Stimulated activated CD4-positive, alpha-beta T cell treated with anti-CD3 and anti-CD28 coated beads, Interleukin-2, amount 100 ng/mL, for 4 hours (primary cell): ENCODE measurements at regions not wholly inside any gene's neighbourhood (a gene's known extent, or its start where the extent isn't known, plus 50 kb on each side); places are given as distances from the start of the nearest gene placed in this dataset.
"Not testable (repeated sequence)": the region's sequence is repeated elsewhere in the genome, so short reads cannot be mapped to it uniquely, and the experiment has no call there.

Experiments
- DNase-seq: peaks from one replicate; pipeline ENCODE4 v3.0.0-alpha.2; 2020; ENCODE audit warnings: low read depth

DNA sequence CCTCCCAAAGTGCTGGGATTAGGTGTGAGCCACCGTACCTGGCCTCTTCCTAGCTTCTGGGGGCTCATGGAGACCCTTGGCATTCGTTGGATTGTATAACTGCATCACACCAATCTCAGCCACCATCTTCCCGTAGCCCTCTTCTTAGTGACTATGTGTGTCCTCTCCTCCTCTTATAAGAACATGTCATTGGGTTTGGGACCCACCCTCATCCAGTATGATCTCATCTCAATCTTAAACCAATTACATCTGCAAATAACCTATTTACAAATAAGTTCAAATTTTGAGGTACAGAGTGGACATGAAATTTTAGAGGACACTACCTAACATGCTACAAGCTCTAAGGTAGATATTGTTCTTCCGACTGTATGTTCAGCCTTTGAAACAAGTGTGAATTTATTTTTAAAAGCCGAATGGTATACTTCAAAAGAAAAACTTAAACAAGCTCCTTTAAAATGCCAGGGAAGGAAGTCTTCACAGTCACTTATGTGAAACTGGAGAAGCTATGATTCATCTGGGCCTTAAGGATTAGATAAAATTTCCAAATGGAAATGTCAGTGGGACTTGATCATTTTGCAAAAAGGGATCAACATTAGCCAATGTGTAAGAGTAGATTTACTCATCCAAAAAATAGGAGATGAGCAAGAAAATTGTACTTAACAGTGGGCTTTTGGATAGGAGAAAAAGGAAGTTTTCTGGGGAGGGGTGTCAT, 225.7 kb downstream of the MEX3B start:
- no peak for DNase-seq

DNA sequence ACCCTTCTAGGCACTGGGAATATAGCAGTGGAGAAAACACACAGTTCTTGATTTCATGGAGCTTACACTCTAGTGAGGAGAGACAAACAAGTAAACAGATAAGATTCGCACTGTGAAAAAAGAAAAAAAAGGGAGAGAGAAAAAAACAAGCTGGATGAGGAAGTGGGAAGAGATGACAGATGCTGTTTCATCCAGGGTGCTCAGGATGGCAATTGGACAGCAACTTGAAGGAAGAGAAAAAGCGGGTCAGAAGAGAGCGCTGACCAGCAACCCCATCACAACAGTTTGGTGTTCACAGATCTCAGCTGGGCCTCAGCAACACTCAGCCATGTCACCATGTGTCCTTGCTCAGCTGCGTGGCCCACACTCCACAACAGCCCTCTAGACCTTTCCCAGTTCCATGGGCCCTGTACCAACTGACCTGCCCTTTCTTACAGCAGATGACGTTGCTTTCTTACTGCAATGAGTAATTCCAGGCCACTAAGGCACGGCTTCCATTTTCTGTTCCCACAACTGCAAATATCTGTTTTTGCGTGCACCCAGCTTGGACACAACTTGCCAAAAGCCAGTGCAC, 230.8 kb downstream of the MEX3B start:
- DNase-seq: no peak

DNA sequence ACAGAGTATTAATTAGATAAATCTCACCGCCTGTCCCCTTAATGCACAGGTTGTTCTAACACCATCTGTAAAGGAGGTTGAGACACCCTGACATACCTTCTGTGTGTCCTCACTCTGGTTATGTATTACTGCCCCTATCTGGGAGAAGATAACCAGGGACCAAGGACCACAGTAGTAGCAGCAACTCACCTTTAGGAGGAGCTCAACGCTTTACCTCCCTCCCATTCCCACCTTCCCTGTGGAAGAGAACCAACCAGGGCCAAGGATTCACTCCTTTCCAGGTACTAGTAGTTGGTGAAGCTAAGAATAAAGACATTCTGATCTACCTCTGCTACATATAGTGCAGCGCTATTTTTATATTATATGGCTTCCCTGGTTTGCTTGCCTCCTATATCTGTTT, 232.6 kb downstream of the MEX3B start:
- no peak for DNase-seq

DNA sequence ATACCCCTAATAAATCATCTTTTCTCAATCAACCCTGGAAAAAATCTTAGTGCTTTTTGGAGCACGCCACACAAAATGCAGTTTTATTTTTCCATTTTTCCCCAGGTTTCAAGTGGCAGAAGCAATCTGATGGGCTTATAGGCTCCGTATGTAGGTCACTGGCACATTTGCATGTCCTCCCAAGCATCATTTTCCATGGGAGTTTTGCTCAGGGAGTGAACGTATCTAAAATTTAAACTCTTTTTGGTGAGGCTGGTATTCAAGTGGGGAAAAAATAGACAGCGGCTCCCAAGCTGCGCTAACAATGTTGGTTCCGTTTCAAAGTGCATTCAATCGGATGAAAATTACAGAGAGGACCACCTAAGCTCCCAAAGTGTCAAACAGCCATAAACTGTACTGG, 233.4 kb downstream of the MEX3B start:
- no peak for DNase-seq

DNA sequence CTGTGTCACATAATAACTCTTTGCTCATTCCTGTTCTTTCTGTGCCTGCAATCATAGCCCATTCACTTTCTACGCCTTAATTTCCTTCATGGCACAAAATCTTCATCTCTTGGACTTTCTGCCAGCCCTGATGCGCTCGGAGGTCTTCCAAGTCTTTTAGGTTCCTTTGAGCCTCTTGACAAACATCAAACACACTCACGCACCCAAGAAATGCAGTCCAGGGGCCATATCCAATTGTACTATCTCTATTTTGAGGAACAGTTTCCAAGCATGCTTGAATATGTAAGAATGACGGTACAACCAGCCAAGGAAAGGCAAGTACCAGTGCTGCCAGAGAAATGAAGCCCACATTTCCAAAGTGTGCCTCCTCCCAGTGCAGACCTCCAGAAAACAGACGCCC, 234.1 kb downstream of the MEX3B start:
- no peak for DNase-seq

DNA sequence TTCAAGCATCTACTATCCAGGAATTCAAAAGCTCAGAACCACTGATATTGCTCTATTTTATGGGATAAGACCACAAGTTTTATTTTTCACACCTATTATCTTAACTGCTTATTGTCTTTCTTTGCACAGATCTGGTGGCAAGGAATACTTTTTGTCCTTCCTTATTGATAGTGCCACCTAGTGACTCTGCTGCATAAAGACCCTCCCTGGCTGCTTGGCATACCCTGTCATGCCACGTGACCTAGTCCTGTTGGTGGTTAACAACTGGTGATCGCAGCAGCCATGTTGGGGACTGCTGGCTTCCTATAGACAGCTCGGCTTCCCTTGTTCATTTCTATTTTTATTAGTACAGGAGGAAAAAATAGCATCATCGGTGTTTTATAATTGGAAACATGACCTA, 236.3 kb downstream of the MEX3B start:
- DNase-seq: no peak

DNA sequence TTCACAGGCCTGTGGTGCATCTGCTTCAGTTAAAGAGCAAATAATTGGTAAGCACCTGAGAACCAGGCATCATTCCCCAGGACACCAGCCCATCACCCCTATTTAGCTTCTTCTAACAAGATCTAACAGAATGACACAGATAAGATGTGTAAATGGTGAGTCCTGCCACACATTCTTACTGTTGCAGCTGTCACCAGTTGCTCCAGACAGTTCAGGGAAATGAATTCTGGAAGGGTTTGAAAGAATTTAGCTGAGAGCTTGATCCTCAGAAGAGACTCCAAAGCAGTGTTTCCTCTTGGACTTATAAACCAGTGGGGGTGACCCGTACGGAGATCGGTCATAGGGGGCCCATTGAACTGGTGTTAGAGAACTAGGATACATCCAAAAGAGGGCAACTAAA, 238.0 kb downstream of the MEX3B start:
- DNase-seq: no peak

DNA sequence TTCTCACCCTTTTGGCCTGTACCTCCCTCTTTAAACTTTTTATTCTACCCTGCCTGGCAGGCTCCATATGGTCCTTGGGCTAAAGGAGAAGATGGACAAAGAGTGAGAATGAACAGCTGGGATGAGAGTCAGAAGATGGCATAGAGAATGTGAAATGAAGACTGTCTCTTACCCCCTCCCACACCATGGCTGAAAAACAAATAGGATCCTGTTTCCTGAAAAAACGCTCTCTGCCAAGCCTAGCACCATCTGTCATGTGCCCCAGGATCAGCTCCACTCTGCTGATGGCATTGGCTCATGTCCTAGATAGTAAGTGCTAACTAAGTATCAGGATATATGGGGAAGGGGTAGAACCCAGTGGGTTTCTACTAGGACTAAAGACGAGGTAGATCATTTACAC, 238.6 kb downstream of the MEX3B start:
- DNase-seq: no peak

DNA sequence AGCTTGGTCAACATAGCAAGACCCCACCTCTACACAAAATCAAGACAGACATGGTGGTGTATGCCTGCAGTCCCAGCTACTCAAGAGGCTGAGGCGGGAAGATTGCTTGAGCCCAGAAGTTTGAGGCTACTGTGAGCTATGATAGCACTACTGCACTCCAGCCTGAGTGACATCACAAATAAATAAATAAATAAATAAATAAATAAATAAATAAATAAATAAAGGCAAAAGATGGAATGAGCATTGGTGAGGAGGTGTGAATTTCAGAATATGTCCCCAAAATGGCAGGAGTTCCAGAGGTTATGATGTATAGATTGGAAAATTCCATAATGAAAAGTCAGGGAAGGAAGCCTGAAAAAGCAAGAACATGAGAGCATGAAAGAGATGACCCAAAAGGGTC, 249.9 kb downstream of the MEX3B start:
- no peak for DNase-seq

DNA sequence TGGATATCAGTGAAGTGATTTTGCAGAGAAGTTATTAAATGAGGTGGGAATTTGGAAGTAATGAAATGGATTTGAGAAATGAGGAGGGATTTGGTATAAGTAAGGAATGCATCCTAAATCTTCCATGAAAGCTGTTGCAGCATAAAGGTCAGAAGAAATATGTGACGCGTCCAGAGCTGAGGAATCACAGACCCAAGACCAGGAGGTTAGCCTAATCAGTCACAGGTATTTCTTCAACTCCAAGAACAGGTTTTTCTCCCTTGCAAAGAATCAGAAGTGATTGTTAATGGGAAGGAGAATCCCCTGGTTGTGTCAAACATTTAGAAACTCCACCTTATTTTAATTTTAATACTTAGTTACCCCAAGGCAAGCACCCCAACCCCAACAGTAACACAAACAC, 253.2 kb downstream of the MEX3B start:
- no peak for DNase-seq

DNA sequence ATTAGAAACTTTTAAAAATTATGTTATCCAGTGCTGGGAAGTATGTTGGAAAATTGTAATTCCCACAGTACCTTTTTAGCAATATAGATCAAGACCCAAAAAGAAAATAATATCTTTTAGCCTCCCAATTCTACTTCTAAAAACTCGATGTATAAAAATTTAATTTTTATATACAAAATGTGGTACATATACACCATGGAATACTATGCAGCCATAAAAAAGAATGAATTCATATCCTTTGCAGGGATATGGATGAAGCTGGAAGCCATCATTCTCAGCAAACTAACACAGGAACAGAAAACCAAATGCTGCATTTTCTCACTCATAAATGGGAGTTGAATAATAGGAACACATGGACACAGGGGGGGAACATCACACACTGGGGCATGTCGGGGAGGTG, 254.5 kb downstream of the MEX3B start:
- DNase-seq: not testable (repeated sequence)

DNA sequence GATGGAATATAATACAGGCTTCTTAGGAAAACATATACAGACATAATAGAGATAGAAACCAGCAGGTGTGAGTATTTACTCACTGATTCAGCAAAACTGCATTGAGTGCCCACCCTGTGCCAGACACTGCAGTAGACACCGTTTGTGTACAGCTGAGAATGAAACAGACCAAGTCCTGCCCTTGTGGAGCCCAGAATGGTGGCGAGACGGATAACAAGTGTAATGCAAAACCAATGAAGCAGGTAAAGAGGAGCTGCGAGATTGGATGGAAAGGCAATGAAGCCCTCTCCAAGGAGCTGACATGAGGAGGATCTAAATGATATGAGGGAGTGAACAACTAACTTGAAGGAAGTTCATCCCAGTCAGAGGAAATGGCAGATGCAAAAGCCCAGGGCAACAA, 256.4 kb downstream of the MEX3B start:
- no peak for DNase-seq

DNA sequence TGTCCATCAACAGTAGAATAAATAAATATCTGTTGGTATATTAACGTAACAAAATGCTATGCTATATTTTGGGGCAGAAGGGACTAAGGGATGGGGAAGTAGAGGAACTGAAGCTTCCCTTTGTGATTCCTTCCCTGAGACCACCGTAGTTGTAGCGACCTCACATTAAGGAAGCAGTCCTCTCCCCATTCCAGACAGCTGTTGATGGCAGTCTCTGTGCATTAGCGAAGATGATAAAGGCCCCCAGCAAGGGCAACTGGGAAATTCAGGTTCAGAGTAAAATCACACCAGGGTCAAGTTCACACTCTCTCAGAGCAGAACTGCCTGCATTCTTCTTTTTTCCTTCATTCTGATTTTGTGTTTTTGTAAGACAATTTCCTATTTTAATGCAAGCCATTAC, 259.0 kb downstream of the MEX3B start:
- no peak for DNase-seq

DNA sequence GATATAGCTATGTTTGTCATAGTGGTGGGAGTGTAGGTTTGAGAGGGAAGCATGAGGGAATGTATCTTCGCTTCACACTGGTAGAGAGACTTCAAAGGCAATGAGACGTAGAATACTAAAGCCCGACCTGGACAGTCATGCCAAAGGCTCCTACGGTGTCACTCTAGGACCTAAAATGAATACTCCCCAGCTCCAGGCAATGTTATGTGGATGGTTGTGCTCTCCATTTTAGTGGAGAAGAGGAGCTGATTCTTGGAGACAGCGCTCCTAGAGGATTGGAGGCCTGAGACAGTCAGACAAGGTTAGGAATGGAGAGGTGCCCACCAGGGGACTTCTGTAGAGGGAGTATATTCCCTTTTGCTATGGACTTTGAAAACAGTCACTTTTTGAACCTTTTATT, 260.1 kb downstream of the MEX3B start:
- no peak for DNase-seq

DNA sequence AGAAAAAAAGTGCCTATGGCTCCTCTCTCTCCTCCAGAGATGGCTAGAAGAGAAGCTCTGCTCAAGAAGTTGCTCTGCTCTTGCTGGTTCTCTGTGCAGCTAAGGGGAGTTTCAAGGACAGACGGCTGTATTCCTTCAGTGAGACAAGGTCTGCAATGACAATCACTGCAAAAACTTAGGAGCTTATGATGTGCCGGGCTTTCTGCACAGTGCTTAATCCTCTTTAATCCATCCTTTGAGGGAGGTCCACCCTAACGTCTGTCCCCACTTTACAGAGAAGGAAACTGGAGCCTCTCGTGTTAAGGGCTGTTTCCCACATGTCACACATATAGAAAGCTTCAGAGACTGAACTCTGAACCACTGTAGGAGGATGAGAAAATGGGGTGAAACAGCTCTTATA, 260.6 kb downstream of the MEX3B start:
- DNase-seq: no peak

DNA sequence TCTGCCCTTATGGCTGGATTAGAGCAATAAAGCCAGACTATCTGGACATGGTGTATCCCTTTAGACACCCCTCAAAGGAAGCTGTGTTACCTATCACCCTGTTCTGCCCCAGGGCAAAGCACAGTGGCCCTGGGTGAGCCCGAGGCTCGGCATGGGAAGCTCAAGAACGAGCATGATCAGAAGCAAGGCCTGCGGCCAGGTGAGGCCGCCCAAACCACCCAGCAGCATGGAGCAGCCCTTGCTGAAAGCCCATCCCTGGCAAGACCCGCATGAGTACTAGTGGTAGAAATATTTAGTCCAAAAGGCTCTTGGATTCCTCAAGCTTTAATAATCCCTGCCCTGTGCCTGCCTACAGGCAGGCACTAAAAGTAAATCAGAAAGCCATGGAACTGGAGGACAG, 261.1 kb downstream of the MEX3B start:
- no peak for DNase-seq

DNA sequence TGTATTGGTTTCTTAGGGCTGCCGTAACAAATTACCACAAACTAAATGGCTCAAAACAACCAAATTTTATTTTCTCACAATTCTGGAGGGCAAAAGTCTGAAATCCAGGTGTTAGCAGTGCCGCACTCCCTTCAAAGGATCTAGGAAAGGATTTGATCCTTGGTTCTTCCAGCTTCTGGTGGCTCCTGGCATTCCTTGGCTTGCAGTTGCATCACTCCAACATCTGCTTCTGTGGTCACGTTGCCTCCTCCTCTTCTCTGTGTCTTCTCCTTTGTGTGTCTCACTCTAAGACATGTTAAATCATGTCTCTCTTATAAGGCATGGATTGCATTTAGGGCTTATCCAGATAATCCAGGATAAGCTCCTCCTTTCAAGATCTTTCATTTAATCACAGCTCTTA, 262.2 kb downstream of the MEX3B start:
- no peak for DNase-seq

DNA sequence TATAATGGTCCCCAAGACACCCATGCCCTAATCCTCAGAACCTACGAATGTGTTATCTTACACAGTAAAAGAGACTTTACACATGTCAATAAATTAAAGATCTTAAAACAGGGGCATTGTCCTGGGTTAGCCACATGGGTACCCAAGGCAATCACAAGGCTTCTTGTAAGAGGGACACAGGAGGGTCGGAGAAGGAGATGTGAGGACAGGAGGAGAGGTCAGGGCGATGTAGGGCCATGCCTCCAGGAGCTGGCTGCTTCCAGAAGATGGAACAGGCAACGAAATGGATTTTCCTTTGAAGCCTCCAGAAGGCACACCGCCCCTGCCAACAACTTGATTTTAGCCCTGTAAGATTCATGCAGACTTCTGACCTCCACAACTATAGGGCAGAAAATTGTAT, 262.7 kb downstream of the MEX3B start:
- DNase-seq: no peak

DNA sequence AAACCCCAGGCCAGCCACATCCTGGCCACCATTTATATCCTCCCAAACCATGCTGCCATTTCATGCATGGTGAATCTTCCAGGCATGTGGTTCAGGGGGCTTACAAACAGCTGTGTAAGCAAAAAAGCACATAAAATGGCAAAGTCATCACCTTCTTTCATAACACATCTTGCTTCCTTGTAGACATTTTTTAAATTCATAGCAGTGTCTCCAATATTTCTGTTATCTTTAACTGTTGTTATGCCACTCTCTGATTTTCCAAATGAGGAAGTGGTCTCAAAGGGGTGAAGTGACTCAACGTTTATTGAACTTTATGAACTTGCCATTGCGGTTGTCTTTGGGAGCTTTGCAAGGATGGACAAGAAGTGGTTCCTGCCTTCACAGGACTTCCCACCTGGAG, 264.4 kb downstream of the MEX3B start:
- no peak for DNase-seq

DNA sequence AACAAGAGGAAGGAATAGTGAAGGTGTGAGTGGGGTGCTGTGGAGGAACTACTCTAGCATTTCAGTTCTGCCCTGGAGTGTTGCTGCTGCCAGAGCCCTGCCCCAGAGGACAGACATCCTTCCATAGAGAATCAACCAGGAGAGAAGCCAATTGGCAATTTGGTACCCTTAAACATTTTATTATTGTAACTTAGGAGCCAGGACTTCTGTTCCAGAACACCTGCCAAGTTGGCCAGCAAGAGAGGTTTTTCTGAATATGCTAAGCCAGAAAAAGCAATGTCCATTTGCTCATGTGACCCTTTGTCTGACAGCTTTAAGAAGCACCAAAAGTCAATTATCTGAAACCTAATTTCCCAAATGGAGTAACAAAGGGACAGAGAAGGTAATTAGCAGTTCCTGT, 264.9 kb downstream of the MEX3B start:
- DNase-seq: no peak

DNA sequence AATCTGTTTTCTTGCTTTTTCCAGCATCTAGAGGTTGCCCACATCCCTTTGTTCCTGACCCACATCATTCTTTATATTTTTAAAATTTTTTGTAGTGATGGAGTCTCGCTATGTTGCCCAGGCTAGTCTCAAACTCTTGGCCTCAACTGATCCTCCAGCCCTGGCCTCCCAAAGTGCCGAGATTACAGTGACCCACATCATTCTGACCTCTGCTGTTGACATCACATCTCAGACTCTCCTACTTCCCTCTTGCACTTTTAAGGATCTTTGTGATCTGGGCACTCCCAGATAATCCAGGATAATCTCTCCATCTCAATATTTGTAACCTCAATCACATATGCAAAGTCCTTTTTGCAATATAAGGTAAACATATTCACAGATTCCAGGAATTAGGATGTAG, 266.6 kb downstream of the MEX3B start:
- no peak for DNase-seq

DNA sequence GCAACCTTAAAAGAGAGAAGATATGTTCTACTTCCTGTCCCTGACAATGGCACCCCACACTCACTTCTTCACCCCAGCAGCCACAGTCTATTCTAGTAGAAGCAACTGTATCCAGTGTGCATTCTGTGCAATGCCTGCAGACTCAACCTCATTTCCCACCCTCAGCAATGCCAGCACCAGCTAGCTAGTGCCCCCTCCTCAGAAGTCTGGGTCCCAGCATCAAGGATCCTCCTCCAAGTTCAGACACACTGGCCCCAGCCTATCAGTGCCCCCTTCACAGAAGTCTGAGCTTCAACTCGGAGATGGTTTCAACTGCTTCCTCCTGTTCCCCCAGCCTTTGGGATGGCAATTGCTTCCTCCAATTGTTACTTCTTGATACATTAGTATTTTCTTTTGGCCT, 268.3 kb downstream of the MEX3B start:
- DNase-seq: no peak

DNA sequence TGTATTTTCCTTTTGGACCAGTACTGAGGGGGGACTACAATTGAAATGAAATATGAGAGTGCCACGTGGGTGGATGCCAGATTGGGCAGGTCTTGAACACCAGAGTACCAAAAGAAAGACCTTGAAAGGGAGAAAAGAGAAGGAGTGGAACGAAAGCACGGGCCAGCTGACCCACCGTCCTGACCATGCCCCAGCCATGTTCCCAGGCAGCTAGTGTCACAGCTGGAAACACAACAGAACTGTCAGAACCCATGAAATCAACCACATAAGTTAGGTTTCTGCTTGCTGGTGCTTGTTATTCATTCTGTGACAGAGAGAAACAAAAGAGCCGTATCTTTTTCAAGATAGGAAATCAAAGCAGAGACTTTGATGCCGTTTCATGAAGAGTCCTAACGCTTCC, 268.8 kb downstream of the MEX3B start:
- no peak for DNase-seq

DNA sequence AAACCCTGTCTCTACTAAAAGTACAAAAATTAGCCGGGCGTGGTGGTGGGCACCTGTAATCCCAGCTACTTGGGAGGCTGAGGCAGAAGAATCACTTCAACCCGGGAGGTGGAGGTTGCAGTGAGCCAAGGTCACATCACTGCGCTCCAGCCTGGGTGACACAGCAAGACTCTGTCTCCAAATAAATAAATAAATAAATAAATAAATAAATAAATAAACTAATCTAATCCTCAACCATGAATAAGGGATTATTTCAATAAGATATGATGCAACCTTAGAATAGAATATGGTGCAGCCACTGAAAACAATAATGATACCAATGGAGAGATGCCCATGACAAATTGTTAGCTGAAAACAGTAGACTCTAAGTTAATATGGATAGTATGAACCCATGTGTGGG, 270.0 kb downstream of the MEX3B start:
- DNase-seq: not testable (repeated sequence)
